ENCODE measurements at regions not wholly inside any gene's neighbourhood (a gene's known extent, or its start where the extent isn't known, plus 50 kb on each side); places are given as distances from the start of the nearest gene placed in this dataset.
"Not testable (repeated sequence)": the region's sequence is repeated elsewhere in the genome, so short reads cannot be mapped to it uniquely, and the experiment has no call there.

DNA sequence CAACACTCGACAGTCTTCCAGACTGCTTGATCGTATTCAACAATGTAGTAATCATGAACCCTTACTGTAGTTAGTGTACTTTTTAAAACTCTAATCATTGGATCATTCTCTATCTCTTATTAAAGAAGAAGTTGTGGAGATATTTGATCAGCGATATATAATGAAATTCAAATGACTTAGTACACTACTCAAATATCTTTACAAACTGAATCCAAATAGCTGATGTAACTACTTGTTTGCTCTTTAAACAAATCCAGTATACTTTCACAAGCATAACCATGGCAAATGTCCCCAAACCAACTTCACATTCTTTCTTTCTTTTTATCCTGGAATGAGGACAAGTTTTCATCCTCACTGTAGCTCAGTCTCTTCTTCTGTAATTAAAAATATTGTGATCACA lies 1569.9 kb upstream of the ADGRL3 start:
- DNase-seq, result no peak

GRCh38 chr4:59630922-59631321 lies 1569.2 kb upstream of the ADGRL3 start:
- DNase-seq, result no peak

DNA sequence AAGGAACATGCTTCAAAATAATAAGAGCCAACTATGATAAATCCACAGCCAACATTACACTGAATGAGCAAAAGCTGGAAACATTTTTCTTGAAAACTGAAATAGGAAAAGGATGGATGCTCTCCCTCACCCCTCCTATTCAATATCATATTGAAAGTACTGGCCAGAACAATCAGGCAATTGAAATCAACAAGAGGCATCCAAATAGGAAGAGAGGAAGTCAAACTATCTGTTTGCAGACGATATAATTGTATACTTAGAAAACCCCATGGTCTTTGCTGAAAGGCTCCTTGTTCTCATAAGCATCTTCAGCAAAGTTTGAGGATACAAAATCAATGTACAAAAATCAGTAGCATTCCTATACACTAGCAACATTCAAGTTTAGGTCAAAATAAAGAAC lies 1562.5 kb upstream of the ADGRL3 start:
- DNase-seq, result no peak

DNA sequence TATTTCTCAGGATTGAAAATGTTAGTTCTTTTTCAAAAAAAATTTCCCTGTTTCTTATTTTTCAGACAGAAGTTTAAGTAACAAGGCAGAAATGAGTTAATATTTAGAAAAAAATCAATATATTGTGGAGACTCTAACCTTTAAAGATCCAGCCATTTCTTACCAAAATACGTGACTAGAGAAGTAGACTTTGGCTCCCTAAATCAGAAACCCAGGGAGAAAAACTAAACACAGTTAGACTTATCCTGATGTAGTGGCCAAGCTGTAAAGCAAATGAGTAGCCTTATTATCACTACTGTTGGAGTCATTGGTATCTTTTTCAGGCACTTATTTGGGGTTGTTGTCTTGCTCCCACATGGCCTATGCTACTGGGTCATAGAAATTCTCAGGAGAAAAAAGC lies 1556.4 kb upstream of the ADGRL3 start:
- DNase-seq, result no peak

DNA sequence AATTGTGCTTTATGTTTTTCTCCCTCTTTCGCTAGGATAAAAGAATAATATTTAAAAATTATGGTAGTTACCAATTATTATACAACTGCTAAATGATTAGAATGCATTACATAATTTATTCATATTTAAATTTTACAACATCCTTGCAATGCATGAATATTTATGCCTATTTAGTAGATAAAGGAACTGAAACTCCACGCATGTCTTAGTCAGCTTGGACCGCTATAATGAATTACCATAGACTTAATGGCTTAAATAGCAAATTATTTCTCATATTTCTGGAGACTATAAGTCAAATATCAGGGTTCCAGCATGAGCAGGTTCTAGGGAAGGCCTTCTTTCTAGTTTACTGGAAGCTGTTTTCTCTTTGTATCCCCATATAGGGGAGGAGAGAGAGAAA lies 1555.4 kb upstream of the ADGRL3 start:
- DNase-seq, result no peak

- DNase-seq, result no peak
Observed at GRCh38 chr4:59646082-59646481, 1554.0 kb upstream of the ADGRL3 start.

DNA sequence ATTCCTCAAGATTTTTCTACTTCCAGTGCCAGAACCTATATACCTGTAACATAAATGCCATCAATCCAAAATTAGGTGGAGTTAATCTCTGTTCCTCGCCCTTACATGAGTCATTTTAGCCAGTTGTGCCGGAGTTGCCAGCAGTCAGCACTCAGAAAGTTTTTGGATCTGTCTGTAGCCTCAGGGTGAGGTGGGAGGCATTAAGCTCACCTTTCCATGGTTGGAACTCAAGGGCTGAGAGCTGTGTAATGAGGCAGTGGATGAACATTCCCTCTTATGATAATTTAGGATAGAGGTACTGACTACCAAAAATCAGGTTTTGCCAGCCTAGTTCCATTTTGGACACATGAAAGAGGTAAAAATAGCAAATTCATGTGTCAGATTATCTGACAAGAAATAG lies 1553.1 kb upstream of the ADGRL3 start:
- no peak for DNase-seq

DNA sequence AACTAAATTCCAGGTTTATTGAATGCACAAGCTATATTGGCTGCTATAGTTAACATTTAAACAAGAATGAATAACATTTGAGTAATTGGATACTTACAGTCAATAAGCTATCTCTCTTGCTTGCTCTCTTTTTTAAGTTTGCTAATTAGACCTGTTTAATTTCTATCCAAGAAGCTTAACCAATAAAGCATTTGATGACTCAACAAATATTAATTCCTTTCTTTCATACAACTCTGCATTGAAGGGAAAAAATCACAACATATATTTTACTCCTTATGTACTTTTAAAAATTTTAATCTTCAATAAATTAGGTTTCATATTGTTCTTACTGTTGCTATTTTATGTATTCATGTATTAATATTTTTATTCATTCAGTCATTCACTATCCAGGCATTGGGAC lies 1552.6 kb upstream of the ADGRL3 start:
- DNase-seq, result no peak

DNA sequence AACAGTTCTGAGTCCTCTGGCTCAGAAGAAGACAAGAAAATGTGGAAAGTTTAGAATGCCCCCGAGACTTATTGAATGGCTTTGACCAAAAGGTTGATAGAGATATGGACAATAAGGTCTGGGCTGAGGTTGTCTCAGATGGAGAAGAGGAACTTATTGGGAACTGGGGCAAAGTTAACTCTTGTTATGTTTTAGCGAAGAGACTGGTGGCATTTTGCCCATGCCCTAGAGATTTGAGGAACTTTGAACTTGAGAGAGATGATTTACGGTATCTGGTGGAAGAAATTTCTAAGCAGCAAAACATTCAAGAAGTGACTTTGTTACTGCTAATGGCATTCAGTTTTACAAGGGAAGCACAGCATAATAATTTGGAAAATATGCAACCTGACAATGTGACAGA lies 1549.3 kb upstream of the ADGRL3 start:
- no peak for DNase-seq

DNA sequence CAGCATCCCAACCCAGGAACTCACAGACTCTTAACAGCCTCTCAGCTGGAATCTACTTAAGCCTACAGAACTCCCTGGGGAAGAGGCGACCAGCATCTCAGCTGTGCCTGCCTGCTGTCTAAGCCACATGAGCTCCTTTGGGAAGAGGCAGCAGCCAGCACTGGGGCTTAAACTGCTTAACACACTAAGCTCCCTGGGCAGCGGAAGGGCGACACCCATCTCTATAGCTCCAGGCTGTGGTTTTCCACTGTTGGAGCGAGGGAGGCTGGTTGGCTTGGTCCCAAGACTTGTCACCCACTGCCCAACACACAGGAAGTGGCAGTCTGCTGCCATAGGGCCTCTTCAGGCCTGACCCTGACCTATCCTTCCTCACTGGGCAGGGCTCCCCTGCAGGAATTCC lies 1544.1 kb upstream of the ADGRL3 start:
- no peak for DNase-seq

GRCh38 chr4:59664771-59665170 lies 1535.4 kb upstream of the ADGRL3 start:
- DNase-seq, result no peak

DNA sequence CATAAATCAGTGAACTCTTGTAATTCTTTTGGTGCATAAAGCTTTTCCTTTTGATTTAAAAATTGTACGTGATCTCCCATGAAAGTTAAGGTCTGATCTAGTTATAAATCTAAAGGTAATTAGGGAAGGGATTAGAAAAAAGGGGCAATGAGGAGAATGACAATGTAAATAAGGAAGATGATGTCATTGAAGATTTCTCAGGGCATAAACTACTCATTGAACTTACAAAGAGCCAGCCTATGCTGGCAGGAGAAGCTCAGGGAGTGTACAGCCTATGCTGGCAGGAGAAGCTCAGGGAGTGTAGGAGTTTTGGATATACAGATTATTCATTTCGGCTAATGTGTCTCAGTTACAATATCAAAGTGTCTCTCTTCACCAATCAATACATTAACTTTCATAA lies 1533.5 kb upstream of the ADGRL3 start:
- DNase-seq, result no peak

DNA sequence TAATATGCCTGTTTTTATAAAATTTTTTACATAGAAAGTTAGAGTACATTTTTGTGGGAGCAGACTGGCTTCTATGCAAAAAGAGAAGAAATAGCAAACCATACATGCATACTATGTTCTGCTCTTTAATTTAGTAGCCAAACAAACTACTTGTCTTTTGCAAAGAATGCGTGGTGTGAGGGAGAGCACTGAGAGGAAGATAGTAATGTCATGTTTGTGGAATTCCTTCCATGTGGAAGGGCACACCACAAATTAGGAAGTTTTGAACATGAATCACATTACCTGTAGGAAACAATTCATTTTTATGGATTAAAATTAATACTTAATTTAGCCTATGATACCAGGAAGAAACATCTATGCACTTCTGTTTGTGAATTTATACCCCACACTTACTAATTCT lies 1529.1 kb upstream of the ADGRL3 start:
- no peak for DNase-seq

GRCh38 chr4:59676389-59676788 lies 1523.7 kb upstream of the ADGRL3 start:
- DNase-seq, result no peak

DNA sequence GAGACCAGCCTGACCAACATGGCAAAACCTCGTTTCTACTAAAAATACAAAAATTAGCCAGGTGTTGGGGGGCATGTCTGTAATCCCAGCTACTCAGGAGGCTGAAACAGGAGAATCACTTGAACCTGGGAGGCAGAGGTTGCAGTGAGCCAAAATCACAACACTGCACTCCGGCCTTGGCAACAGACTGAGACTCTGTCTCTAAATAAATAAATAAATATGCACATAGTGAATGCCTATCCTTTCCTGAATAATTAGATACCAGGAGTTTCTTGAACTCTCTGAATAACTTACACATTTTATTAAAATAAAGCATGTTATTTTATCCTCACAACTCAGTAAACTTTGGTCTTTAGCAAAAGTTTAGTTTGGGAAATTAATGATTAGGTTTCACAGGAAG lies 1523.1 kb upstream of the ADGRL3 start:
- not testable (repeated sequence) for DNase-seq

DNA sequence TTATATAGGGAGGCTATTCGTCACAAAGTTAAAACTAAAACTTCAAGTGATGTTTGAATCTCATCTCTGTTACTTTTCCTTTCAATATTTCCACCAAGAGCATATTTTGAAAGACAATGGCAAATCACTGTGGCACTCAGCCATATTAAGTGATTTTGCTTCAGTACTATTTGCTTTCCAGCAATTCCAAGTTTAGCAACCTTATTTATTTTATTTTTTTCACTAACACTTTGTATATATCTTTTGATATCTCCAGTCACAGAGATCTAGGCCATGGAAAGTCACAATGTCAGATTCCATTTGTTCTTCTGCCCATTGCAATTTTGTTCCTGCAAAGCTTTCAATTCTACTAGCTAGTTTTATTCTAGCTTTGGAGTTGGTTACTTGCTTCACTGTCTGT lies 1514.5 kb upstream of the ADGRL3 start:
- no peak for DNase-seq

DNA sequence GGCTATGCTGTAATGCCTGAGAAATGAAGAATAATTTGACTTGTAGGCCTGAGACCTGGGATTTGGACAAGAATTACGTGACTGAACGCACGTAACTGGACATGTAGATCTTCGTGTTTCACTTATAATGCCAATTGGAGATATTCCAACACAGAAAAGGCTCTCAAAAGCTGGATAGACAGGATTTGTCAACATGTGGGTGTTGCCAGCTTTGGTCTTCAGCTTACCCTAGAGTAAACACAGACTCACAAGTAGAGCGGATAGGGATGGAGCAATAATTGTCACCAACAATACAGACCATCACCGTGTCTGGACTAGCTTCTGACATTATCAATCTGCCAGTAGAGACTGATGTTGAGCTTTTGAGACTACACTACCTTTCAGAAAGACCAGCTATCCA lies 1511.0 kb upstream of the ADGRL3 start:
- DNase-seq, result no peak

DNA sequence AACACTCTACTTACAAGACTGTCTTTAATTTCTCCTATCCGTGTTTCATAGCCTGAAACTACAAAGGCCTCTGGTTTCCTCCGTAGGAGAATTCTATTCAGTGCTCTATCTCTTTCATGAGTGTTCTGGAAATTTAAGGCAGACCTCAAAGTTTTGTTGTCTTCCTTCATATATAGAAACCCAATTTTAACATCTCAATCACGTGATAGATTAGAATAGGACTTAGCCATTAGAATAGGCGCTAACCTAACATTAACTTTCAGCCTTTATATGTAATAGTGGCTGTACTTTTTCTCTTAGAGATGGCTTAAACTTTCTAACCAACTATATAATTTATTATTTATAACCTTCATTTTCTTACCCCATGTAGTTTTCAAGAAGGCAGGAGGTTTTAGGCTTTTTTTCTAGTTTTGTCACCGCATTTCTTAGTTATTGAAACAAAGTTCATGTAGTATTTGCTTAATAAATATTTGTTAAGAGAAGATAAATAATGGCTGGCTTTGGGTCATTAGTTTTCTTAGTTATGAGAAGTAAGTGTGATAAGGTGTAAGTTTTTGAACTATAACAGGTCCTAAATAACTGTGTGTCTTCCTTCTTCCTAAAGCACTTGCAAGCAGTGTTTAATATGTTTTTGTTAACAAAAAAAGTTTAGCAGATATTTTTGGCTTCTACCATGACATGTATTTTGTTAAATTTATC lies 1504.6 kb upstream of the ADGRL3 start:
- DNase-seq, result no peak

GRCh38 chr4:59698041-59698440 lies 1502.1 kb upstream of the ADGRL3 start:
- DNase-seq, result no peak

GRCh38 chr4:59700651-59701050 lies 1499.5 kb upstream of the ADGRL3 start:
- no peak for DNase-seq

- no peak for DNase-seq
Observed at GRCh38 chr4:59704616-59705015, 1495.5 kb upstream of the ADGRL3 start.

- no peak for DNase-seq
Observed at GRCh38 chr4:59712470-59712869, 1487.7 kb upstream of the ADGRL3 start.

DNA sequence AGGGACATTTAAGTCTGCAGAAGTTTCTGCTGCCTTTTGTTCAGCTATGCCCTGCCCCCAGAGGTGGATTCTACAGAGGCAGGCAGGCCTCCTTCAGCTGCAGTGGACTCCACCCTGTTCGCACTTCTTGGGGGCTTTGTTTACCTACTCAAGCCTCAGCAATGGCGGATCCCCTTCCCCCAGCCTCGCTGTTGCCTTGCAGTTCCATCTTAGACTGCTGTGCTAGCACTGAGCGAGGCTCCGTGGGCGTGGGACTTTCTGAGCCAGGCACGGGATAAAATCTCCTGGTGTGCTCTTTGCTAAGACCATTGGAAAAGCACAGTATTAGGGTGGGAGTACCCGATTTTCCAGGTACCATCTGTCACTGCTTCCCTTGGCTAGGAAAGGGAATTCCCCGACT lies 1475.8 kb upstream of the ADGRL3 start:
- DNase-seq, result not testable (repeated sequence)

DNA sequence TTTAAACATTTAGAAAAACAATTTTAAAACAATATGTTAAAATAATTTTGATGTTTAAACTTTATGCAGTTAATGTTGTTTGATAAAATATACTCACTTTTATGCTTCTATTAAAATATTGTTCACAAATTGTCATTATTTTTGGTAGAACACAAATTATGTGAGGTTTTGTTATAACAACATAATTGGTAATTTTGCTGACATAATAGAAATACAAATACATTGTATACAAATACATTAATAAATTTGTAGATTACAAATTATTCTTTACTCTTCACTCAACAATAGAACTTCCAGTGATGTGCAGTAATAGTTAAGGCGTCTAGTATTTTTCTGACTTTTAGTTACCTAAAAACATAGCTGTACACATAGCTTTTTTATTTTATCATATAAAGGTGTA lies 1472.4 kb upstream of the ADGRL3 start:
- DNase-seq, result no peak

- DNase-seq, result no peak
Observed at GRCh38 chr4:59728496-59728895, 1471.6 kb upstream of the ADGRL3 start.

- DNase-seq, result no peak
Observed at GRCh38 chr4:59729321-59729720, 1470.8 kb upstream of the ADGRL3 start.

Data from stimulated activated CD4-positive, alpha-beta T cell treated with anti-CD3 and anti-CD28 coated beads, Interleukin-12 subunit alpha, Interleukin-12 subunit beta, amount 100 ng/mL, for 4 hours (primary cell).